Lower lobe of right lung (tissue), 2 donors: ENCODE measurements at regions not wholly inside any gene's neighbourhood (a gene's known extent, or its start where the extent isn't known, plus 50 kb on each side); places are given as distances from the start of the nearest gene placed in this dataset.
"Not testable (repeated sequence)": the region's sequence is repeated elsewhere in the genome, so short reads cannot be mapped to it uniquely, and the experiment has no call there.

Source experiments
- ATAC-seq, 2 donors: fragments of 200-7000 bp; cut with Tn5 transposase; one replicate each; pipeline ENCODE4 v1.9.1; 2020 to 2022; ENCODE audit warnings: mild to moderate bottlenecking in 2 of 2, moderate library complexity in 2 of 2
- DNase-seq: peaks from one replicate; pipeline ENCODE4 v3.0.0-alpha.2; 2020
- H3K27ac ChIP-seq: fragments of 200-600 bp; one replicate; pipeline ENCODE4 v1.8.0; 2022
- H3K27me3 ChIP-seq: fragments of 200-600 bp; one replicate; pipeline ENCODE4 v1.8.0; 2022; ENCODE audit warnings: low read depth
- H3K36me3 ChIP-seq: fragments of 200-600 bp; one replicate; pipeline ENCODE4 v1.8.0; 2022; ENCODE audit warnings: mild to moderate bottlenecking
- H3K4me1 ChIP-seq: fragments of 200-600 bp; one replicate; pipeline ENCODE4 v1.8.0; 2022
- H3K4me3 ChIP-seq: fragments of 200-600 bp; one replicate; pipeline ENCODE4 v1.8.0; 2022; ENCODE audit warnings: mild to moderate bottlenecking
- H3K9me3 ChIP-seq: fragments of 200-600 bp; one replicate; pipeline ENCODE4 v1.8.0; 2022
- CTCF ChIP-seq: fragments of 200-600 bp; IDR thresholded peaks from one replicate; pipeline ENCODE4 v1.8.0; 2022; ENCODE audit warnings: antibody characterized with exemption, mild to moderate bottlenecking
- intact Hi-C: fragments of 100-400 bp; cut with DNase I; formaldehyde crosslinking; loops from one replicate; pipeline ENCODE4 v1.11.0; 2022
- donor health status: DM: no; HTN: yes; CAD: no; lungs with severe emphysema.

- DNase-seq, result no peak
- no peaks in the 10 kb centered on the region for H3K27me3 ChIP-seq
- intact Hi-C loops, result no loop called here
- H3K27ac ChIP-seq, result no peak overlapping the region
- H3K4me1 ChIP-seq, result peaks cover 3% of the 10 kb centered on the region
- no peaks in the 10 kb centered on the region for H3K9me3 ChIP-seq
- TF ChIP-seq CTCF, result no peak
- H3K4me3 ChIP-seq, result no peak overlapping the region
- no peaks in the 10 kb centered on the region for H3K36me3 ChIP-seq
- ATAC-seq, result no peak
Observed at GRCh38 chr20:4431446-4431845, 182.4 kb upstream of the ADRA1D start.

GRCh38 chr20:4430826-4431225 lies 181.7 kb upstream of the ADRA1D start:
- ATAC-seq, H3K36me3 ChIP-seq, H3K4me1 ChIP-seq, intact Hi-C loops, H3K27me3 ChIP-seq, H3K9me3 ChIP-seq, DNase-seq, H3K4me3 ChIP-seq, H3K27ac ChIP-seq: not testable (repeated sequence)

GRCh38 chr20:4427940-4428586 lies 179.0 kb upstream of the ADRA1D start:
- TF ChIP-seq CTCF, result no peak
- ATAC-seq (no peak), DNase-seq (no peak)
- Histone ChIP-seq H3K36me3 (no peaks in the 10 kb centered on the region), H3K27me3 (no peaks in the 10 kb centered on the region), H3K4me1 (peaks cover 3% of the 10 kb centered on the region), H3K27ac (no peak overlapping the region), H3K9me3 (no peaks in the 10 kb centered on the region), H3K4me3 (no peak overlapping the region)
- intact Hi-C loops, result no loop called here

- H3K36me3 ChIP-seq, result no peaks in the 10 kb centered on the region
- H3K27me3 ChIP-seq, result no peaks in the 10 kb centered on the region
- intact Hi-C loops, result no loop called here
- H3K4me1 ChIP-seq, result no peaks in the 10 kb centered on the region
- no peak overlapping the region for H3K27ac ChIP-seq
- H3K9me3 ChIP-seq, result no peaks in the 10 kb centered on the region
- no peak overlapping the region for H3K4me3 ChIP-seq
- DNase-seq (no peak), ATAC-seq (no peak)
- TF ChIP-seq CTCF, result no peak
Observed at GRCh38 chr20:4418141-4418540, 169.1 kb upstream of the ADRA1D start.

GRCh38 chr20:4415281-4415680 lies 166.2 kb upstream of the ADRA1D start:
- no peaks in the 10 kb centered on the region for H3K36me3 ChIP-seq
- no peak overlapping the region for H3K4me3 ChIP-seq
- DNase-seq (no peak), ATAC-seq (no peak)
- no peaks in the 10 kb centered on the region for H3K4me1 ChIP-seq
- TF ChIP-seq CTCF, result no peak
- H3K27me3 ChIP-seq, result no peaks in the 10 kb centered on the region
- intact Hi-C loops, result no loop called here
- H3K9me3 ChIP-seq, result no peaks in the 10 kb centered on the region
- no peak overlapping the region for H3K27ac ChIP-seq

GRCh38 chr20:4413314-4414049 lies 164.4 kb upstream of the ADRA1D start:
- no peaks in the 10 kb centered on the region for H3K4me1 ChIP-seq
- H3K4me3 ChIP-seq, result no peak overlapping the region
- no peaks in the 10 kb centered on the region for H3K27me3 ChIP-seq
- H3K36me3 ChIP-seq, result no peaks in the 10 kb centered on the region
- ATAC-seq (peak; percentile 31 to 40), DNase-seq (no peak)
- H3K27ac ChIP-seq, result no peak overlapping the region
- intact Hi-C loops, result no loop called here
- no peaks in the 10 kb centered on the region for H3K9me3 ChIP-seq
- TF ChIP-seq CTCF, result no peak
